ENCODE measurements at regions not wholly inside any gene's neighbourhood (a gene's known extent, or its start where the extent isn't known, plus 50 kb on each side); places are given as distances from the start of the nearest gene placed in this dataset.

DNA sequence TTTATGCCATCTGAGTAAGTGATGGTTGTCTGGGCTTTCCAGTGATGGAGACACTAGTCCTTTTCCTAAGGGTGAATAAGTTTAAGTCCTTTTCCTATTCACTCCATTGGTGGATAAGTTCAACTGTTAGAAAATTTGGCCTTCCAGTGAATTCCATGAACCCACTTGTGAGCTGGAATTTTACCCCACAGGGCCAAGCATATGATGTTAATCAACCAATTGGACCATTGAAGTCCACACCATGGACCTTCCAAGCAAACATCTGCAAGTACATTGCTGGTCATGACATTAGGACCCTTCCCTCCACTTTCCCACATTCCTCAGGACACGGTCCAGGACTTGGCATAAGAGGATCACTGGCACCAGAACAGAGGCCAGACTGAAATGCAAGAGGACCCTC, 381.4 kb downstream of the RPS24 start (continued):
- TF ChIP-seq, protein P1, sequence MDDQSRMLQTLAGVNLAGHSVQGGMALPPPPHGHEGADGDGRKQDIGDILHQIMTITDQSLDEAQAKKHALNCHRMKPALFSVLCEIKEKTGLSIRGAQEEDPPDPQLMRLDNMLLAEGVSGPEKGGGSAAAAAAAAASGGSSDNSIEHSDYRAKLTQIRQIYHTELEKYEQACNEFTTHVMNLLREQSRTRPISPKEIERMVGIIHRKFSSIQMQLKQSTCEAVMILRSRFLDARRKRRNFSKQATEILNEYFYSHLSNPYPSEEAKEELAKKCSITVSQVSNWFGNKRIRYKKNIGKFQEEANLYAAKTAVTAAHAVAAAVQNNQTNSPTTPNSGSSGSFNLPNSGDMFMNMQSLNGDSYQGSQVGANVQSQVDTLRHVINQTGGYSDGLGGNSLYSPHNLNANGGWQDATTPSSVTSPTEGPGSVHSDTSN (IDR thresholded peaks at IDR 0.05), result no peak
- TF ChIP-seq IRF3 (IDR thresholded peaks at IDR 0.05; ENCODE audit: low read depth, low read length), result no peak

GRCh38 chr10:78416031-78417011, 382.7 kb downstream of the RPS24 start:
- Histone ChIP-seq H3K36me3 (replicated peaks in 1 of 2; ENCODE audit: control insufficient read depth in 1 of 2, insufficient read depth in 2 of 2, low read length in 1 of 2) (no peaks in the 10 kb centered on the region), H3K9ac (no peak overlapping the region; the same call in 1 of the 2 replicates), H3K4me3 (ENCODE audit: low read depth in 2 of 2, low read length in 1 of 2) (no peak overlapping the region), H3K9me2 (no peaks in the 10 kb centered on the region), H2AFZ (ENCODE audit: low read depth) (0 out of 2 replicates have a peak overlapping the region, but pooled peaks have one; percentile 38), H3K79me2 (ENCODE audit: insufficient read depth) (no peaks in the 10 kb centered on the region), H3K27ac (ENCODE audit: low read depth in 2 of 2, low read length in 1 of 2) (peak overlapping the region in 1 of 2 experiments; percentile 46; a peak in 3 of 4 replicates), H4K20me1 (ENCODE audit: insufficient read depth) (no peaks in the 10 kb centered on the region), H3K4me2 (no peak overlapping the region), H3K27me3 (ENCODE audit: insufficient read depth) (no peaks in the 10 kb centered on the region), H3K4me1 (ENCODE audit: control insufficient read depth in 1 of 2, insufficient read depth in 2 of 2, low read depth in 1 of 2, low read length in 1 of 2) (peaks cover 0 to 30% of the 10 kb centered on the region in 2 experiments; a peak in 2 of 4 replicates), H3K9me3 (no peaks in the 10 kb centered on the region), H3F3A (replicated peaks; ENCODE audit: insufficient read depth) (no peaks in the 10 kb centered on the region)
- TF ChIP-seq MXI1 (IDR thresholded peaks at IDR 0.05; ENCODE audit: low read depth, low read length) (no peak), NFIC (IDR thresholded peaks at IDR 0.05; ENCODE audit: borderline replicate concordance) (no peak)
- TF ChIP-seq, protein P2, sequence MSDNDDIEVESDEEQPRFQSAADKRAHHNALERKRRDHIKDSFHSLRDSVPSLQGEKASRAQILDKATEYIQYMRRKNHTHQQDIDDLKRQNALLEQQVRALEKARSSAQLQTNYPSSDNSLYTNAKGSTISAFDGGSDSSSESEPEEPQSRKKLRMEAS (IDR thresholded peaks at IDR 0.05; ENCODE audit: low read depth), result 0 out of 2 replicates have a peak, but pooled peaks have one; percentile 16
- TF ChIP-seq, protein P1 (IDR thresholded peaks at IDR 0.05), result peak; percentile 47
- no peak for DNase-seq
- CTCF ChIA-PET, result interaction anchor here (0.9 to 1.2 kb wide), 2 partner anchors 111 to 114 kb away, joined by 3 read pairs; no protein-coding TSS in a partner anchor
- WGBS (ENCODE audit: low lambda C conversion rate), result 48% methylated on average over 3 of the region's 3 CpGs
- POLR2A ChIA-PET, result no interaction called here
